HCT116 (cell line): ENCODE measurements at regions not wholly inside any gene's neighbourhood (a gene's known extent, or its start where the extent isn't known, plus 50 kb on each side); places are given as distances from the start of the nearest gene placed in this dataset.

ENCODE experiments used
- ATAC-seq: fragments of 200-7000 bp; cut with Tn5 transposase; 2 replicates; pipeline ENCODE4 v1.9.1; 2020; ENCODE audit warnings: mild to moderate bottlenecking, moderate library complexity
- BruUV-seq: library from RNA; stranded (reverse); fragments of 400-500 nt; replicated peaks from 2 replicates; lab custom pipeline; 2021; lab: Mats Ljungman, UMichigan
- CTCF ChIA-PET: fragments of 300-600 bp; sonication (Branson Sonifier 250); formaldehyde crosslinking; loops from one replicate; lab custom pipeline; 2021; ENCODE audit warnings: antibody characterized with exemption; lab: Charles Lee
- POLR2A ChIA-PET: fragments of 300-600, 350-600 bp; sonication (Branson Sonifier 250); formaldehyde crosslinking; loops from one replicate; lab custom pipeline; 2021; ENCODE audit warnings: antibody characterized with exemption; lab: Charles Lee
- RAD21 ChIA-PET, 2 experiments: fragments of 300-600 bp; sonication (Branson Sonifier 250); formaldehyde crosslinking; loops; one replicate each; lab custom pipeline; 2023; ENCODE audit warnings: low total read pairs in 2 of 2; ENCODE audit not compliant: uncharacterized antibody in 2 of 2, unreplicated experiment in 2 of 2, low non-redundant PET in 1 of 2; lab: Charles Lee
- DNase-seq: peaks from one replicate; pipeline ENCODE4 v3.0.0-alpha.2; 2010; ENCODE audit warnings: low read depth, low spot score
- H2AFZ ChIP-seq: fragments of 200-600 bp; shearing (Covaris generic), sonication (generic); 2 replicates; pipeline ENCODE4 v1.6.1; 2017; ENCODE audit warnings: low read depth, mixed run types, mixed read lengths, antibody characterized with exemption, low read length; ENCODE audit not compliant: poor library complexity, severe bottlenecking
- H3K27ac ChIP-seq: 2 replicates; pipeline ENCODE4 v1.5.1; 2012; ENCODE audit warnings: low read depth, low read length
- H3K27me3 ChIP-seq: fragments of 200-600 bp; sonication (generic); 2 replicates; pipeline ENCODE4 v1.6.1; 2016; ENCODE audit warnings: mixed run types, low read length, mixed read lengths; ENCODE audit not compliant: insufficient read depth
- H3K36me3 ChIP-seq, 2 experiments: fragments of 200-500 bp in 1 of 2; fragments of 200-600 bp in 1 of 2; sonication (Bioruptor generic) in 1 of 2; sonication (generic) in 1 of 2; 2 replicates each; pipeline versions ENCODE4 v1.5.1 to v1.6.1; 2014 to 2016; ENCODE audit warnings: low read length in 2 of 2, inconsistent platforms in 1 of 2, mixed read lengths in 1 of 2, mixed run types in 1 of 2; ENCODE audit not compliant: insufficient read depth in 2 of 2, control insufficient read depth in 1 of 2
- H3K4me1 ChIP-seq, 2 experiments: fragments of 200-600 bp in 1 of 2; sonication (generic) in 1 of 2; 2 replicates each; pipeline versions ENCODE4 v1.5.1 to v1.6.1; 2012 to 2017; ENCODE audit warnings: low read length in 2 of 2, inconsistent platforms in 1 of 2, mild to moderate bottlenecking in 1 of 2, mixed read lengths in 1 of 2, mixed run types in 1 of 2, moderate library complexity in 1 of 2; ENCODE audit not compliant: insufficient read depth in 2 of 2, control insufficient read depth in 1 of 2
- H3K4me2 ChIP-seq: fragments of 200-600 bp; sonication (generic); 2 replicates; pipeline ENCODE4 v1.6.1; 2017; ENCODE audit warnings: mixed run types, low read length, mixed read lengths
- H3K4me3 ChIP-seq, 2 experiments: fragments of 200-600 bp in 1 of 2; sonication (generic) in 1 of 2; replicated peaks in 1 of 2; 2 replicates each; pipeline ENCODE4 v1.5.1; 2011 to 2016; ENCODE audit warnings: low read length in 2 of 2, control low read depth in 1 of 2, low read depth in 1 of 2, mild to moderate bottlenecking in 1 of 2, mixed read lengths in 1 of 2, mixed run types in 1 of 2
- H3K79me2 ChIP-seq: fragments of 200-600 bp; sonication (generic); 2 replicates; pipeline ENCODE4 v1.6.1; 2017; ENCODE audit warnings: mild to moderate bottlenecking, mixed run types, low read length, moderate library complexity, mixed read lengths; ENCODE audit not compliant: insufficient read depth
- H3K9ac ChIP-seq: fragments of 200-600 bp; sonication (generic); 2 replicates; pipeline ENCODE4 v1.6.1; 2016; ENCODE audit warnings: low read length, mixed read lengths
- H3K9me2 ChIP-seq: fragments of 200-600 bp; sonication (generic), shearing (Covaris generic); 2 replicates; pipeline ENCODE4 v1.6.1; 2017; ENCODE audit warnings: mixed run types, mild to moderate bottlenecking, moderate library complexity; ENCODE audit not compliant: insufficient read depth
- H3K9me3 ChIP-seq, 2 experiments: fragments of 200-500 bp in 1 of 2; fragments of 200-600 bp in 1 of 2; sonication (Bioruptor generic) in 1 of 2; sonication (generic) in 1 of 2; 2 replicates each; pipeline ENCODE4 v1.6.1; 2014 to 2017; ENCODE audit warnings: low read length in 2 of 2, mixed read lengths in 2 of 2, inconsistent platforms in 1 of 2, low read depth in 1 of 2, mild to moderate bottlenecking in 1 of 2, mixed run types in 1 of 2, moderate library complexity in 1 of 2; ENCODE audit not compliant: control insufficient read depth in 1 of 2, insufficient read depth in 1 of 2
- H4K20me1 ChIP-seq: fragments of 200-600 bp; sonication (generic), shearing (Covaris generic); 2 replicates; pipeline ENCODE4 v1.6.1; 2017; ENCODE audit warnings: mixed run types, mild to moderate bottlenecking, moderate library complexity; ENCODE audit not compliant: insufficient read depth
- CTCF ChIP-seq, 3 experiments: fragments of 200-600 bp in 1 of 3; sonication (generic) in 1 of 3; IDR thresholded peaks in 2 of 3; conservative IDR thresholded peaks in 1 of 3; 2 replicates each; pipeline ENCODE4 v1.5.1; 2012 to 2017; ENCODE audit warnings: low read depth in 2 of 3, low read length in 2 of 3, antibody characterized with exemption in 1 of 3, borderline replicate concordance in 1 of 3, control low read depth in 1 of 3, mild to moderate bottlenecking in 1 of 3, mixed read lengths in 1 of 3, mixed run types in 1 of 3, moderate library complexity in 1 of 3; ENCODE audit not compliant: insufficient read depth in 1 of 3
- EGR1 ChIP-seq: IDR thresholded peaks from 2 replicates; pipeline ENCODE4 v1.6.1; 2012; ENCODE audit warnings: low read depth
- EZH2 ChIP-seq: fragments of 200-600 bp; sonication (generic); IDR thresholded peaks from 2 replicates; pipeline ENCODE4 v1.6.1; 2017; ENCODE audit warnings: antibody characterized with exemption, mixed run types
- EZH2phosphoT487 ChIP-seq: fragments of 200-600 bp; IDR thresholded peaks from 2 replicates; pipeline ENCODE4 v1.6.1; 2018; ENCODE audit warnings: antibody characterized with exemption, borderline replicate concordance
- FOSL1 ChIP-seq: IDR thresholded peaks from 2 replicates; pipeline ENCODE4 v1.6.1; 2012; ENCODE audit warnings: low read depth
- SIN3A ChIP-seq: IDR thresholded peaks from 2 replicates; pipeline ENCODE4 v1.6.1; 2012; ENCODE audit warnings: low read depth
- SP1 ChIP-seq: IDR thresholded peaks from 2 replicates; pipeline ENCODE4 v1.6.1; 2012; ENCODE audit warnings: low read depth
- SRF ChIP-seq: IDR thresholded peaks from 2 replicates; pipeline ENCODE4 v1.6.1; 2012; ENCODE audit warnings: low read depth
- YY1 ChIP-seq: IDR thresholded peaks from 2 replicates; pipeline ENCODE4 v1.6.1; 2011; ENCODE audit warnings: low read length, low read depth, moderate library complexity, mild to moderate bottlenecking; ENCODE audit not compliant: insufficient replicate concordance; ENCODE audit errors: extremely low read depth
- intact Hi-C: fragments of 100-400 bp; cut with micrococcal nuclease; formaldehyde crosslinking; loops from 2 replicates; pipeline ENCODE4 v1.10.0; 2022

- no TSS peak for BruUV-seq
- Histone ChIP-seq H3K27me3 (no peaks in the 10 kb centered on the region), H3K9me2 (no peaks in the 10 kb centered on the region), H2AFZ (no peak overlapping the region), H3K9me3 (no peaks in the 10 kb centered on the region), H3K36me3 (no peaks in the 10 kb centered on the region), H3K4me1 (no peaks in the 10 kb centered on the region), H3K27ac (no peak overlapping the region), H3K4me2 (no peak overlapping the region), H4K20me1 (no peaks in the 10 kb centered on the region), H3K79me2 (no peaks in the 10 kb centered on the region), H3K9ac (no peak overlapping the region), H3K4me3 (no peak overlapping the region)
- ATAC-seq (no peak), DNase-seq (no peak)
- intact Hi-C loops = no loop called here
- ChIA-PET POLR2A (no interaction called here), CTCF (no interaction called here), RAD21 (no interaction called here)
- TF ChIP-seq SP1 (no peak), SIN3A (no peak), EZH2phosphoT487 (no peak), CTCF (IDR thresholded peaks at IDR 0.05 in 2 of 3, conservative IDR thresholded peaks at IDR 0.05 in 1 of 3; ENCODE audit: borderline replicate concordance in 1 of 3, insufficient read depth in 1 of 3, low read depth in 2 of 3, low read length in 2 of 3) (no peak), YY1 (no peak), EZH2 (no peak), SRF (no peak), EGR1 (no peak), FOSL1 (no peak)
Observed at GRCh38 chrX:122055979-122056715, 1008.7 kb downstream of the GLUD2 start.
